GM21423 (cell line): ENCODE measurements at regions not wholly inside any gene's neighbourhood (a gene's known extent, or its start where the extent isn't known, plus 50 kb on each side); places are given as distances from the start of the nearest gene placed in this dataset.
A peak's percentile ranks its signal among the peaks of the same experiment; 100 is the strongest.

Source experiments
- ATAC-seq: cut with Tn5 transposase; IDR thresholded peaks from one replicate; pipeline ENCODE4 v1.9.1; 2021; ENCODE audit warnings: mild to moderate bottlenecking, moderate library complexity; ENCODE audit not compliant: unreplicated experiment

DNA sequence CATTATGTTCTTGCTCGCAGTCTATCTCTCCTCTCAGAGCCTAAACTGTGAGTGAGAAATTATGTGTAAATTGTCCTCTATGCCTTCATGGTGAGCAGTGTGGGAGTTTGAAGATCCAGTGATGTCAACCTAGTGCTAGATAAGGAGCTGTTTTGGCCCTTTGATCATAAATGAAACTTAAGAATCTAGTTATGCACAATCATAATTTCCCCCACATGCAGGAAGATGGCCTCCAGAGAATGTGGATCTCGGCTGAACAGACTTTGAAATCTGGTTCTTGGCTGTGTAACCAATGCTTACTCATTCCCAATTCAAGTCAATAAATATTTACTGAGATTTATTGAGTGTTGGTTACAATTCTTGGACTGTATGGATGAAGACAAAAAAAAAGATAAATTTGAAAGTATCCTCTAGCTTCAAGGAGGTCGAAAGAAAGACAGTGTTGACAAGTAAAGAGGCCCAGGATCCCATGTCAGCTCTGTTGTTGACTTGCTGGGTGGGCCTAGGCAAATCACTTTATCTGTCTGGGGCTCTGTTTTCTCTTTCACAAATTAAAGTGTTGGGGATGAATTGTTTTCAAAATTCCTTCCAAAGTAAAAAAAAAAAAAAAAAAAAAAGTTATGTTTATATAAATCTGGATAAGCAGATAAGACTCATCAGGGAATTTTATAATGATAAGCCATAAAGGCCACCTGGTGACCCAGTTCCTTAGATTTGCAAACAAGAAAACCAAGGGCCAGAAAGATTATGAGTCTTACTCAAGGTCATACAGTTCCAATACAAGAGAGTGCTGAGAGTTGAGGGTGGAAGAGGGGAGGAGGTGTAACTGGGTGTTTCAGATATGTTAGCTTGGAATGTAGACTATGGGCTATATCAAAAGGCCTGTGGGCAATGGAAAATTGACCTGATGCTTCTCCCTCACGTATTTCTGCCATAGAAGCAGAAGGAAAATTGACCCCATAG is 969.9 kb downstream of the KCNMA1 start:
- no peak for ATAC-seq

- ATAC-seq: no peak
Observed at GRCh38 chr10:76666891-76667290, 970.7 kb downstream of the KCNMA1 start.

GRCh38 chr10:76665029-76665428 is 972.6 kb downstream of the KCNMA1 start:
- ATAC-seq: no peak

GRCh38 chr10:76657337-76658012 is 980.1 kb downstream of the KCNMA1 start:
- ATAC-seq: no peak

- no peak for ATAC-seq
Observed at GRCh38 chr10:76651154-76651553, 986.5 kb downstream of the KCNMA1 start.

- ATAC-seq: no peak
Observed at GRCh38 chr10:76649723-76650127, 987.9 kb downstream of the KCNMA1 start.

DNA sequence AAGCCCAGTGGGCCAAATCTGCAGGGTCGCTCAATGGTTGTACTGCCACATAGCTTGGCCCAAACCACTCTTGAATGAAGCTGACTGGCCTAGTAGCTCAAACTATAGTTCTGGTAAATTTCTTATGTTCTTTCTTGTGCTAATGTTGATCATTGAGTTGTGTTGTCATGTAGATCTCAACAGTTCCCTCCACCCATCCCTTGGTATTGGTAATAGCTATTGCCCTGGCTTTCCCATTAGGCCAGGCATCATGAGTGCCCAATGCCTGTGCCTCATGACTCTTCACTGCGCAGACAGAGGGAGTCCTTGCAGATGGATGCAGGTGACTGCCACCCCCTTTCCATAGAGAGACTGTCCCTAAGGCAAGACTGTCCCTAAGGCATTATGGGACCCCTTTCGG is 988.4 kb downstream of the KCNMA1 start:
- no peak for ATAC-seq

DNA sequence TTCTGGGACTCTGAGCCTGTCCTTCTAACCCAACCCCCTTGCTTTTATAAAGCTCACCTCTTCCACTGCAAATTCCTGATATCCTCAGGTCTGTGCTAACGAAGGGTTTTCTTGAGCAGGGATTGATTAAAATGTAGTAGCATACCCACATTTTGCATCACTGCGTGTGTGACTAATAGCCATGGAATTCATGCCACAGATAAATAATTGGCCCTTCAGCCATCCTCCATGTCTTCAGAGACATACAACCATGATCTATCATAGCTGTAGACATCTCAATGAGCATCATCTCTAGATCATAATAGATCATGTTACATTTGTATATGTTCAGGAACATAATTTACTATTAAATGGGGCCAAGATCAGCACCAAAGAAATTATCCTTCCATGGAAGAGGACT is 990.3 kb downstream of the KCNMA1 start:
- no peak for ATAC-seq

DNA sequence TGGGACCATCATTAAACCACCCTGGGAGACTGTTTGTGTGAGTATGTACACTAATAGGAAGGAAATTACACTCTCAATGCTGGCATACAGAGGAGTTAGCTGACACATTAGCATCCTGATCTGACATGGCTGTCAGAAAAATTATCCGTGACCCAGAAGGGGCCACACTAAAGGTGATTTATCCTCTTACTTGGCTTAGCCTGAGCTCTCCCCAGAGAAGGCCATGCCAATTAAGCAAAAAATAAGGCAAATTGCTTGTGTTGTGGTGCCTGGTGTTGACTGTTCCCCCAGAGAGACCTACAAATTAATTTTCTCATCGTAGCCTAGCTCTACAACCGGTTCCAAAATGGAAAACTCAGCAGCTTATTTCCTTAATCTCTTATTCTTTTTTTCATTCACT is 992.3 kb downstream of the KCNMA1 start:
- no peak for ATAC-seq

- ATAC-seq: no peak
Observed at GRCh38 chr10:76644476-76644875, 993.1 kb downstream of the KCNMA1 start.

DNA sequence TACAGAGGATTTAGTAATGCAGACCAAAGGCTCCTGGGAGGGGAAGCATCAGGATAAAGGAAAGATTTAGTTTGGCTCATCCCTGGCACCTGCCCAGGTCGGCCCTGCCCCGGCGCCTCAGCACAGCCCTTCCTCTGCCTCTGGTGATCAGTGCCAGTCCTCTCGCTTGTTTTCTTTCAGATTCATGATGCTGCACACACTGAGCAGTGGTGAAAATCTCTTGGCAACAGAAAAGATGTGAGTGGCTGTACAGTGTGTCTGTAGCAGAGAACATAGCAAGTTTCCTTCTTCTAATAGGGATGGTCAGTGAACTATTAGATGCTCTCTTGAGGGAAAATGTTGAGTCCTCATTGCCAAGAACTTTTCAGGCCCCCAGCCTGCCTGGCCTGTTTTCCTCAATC is 994.1 kb downstream of the KCNMA1 start:
- ATAC-seq: no peak

- no peak for ATAC-seq
Observed at GRCh38 chr10:76642358-76642757, 995.2 kb downstream of the KCNMA1 start.

DNA sequence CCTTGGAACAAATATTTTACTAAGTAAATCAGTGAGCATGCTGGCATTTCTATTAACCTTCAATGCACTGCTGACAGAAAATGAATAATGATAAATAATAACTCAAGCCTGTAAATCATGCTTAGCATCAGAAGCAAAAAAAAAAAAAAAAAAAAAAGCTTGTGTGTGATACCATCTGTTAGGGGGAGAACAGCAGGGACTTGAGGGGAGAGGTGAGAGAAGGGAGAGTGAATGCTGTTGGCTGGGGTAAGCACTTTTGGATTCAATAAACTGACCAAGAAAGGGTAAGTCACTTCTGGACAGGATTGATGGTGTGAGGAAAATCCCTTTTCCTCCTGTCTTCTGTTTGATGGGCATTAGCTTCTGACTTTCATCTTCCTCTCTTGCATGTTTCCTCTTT is 996.4 kb downstream of the KCNMA1 start:
- ATAC-seq: no peak

DNA sequence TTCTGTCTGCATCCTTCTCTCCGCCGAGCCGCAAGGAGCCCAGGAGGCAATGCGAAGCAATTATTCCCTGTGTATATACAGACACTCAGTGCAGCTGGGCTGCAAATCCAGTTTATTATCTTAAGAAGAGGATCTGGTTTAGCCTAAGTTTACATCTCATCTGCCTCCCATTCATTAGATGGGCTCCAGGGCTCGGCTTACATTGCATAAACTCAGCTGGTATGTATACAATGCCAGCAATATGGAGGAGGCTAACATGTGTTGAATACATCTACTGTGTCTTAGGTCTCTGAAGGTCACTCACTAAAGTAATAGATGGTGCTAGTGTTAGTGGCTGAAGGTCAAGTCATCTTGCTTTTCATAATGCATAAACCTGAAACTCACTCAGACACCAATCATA is 996.8 kb downstream of the KCNMA1 start:
- no peak for ATAC-seq

- ATAC-seq: no peak
Observed at GRCh38 chr10:76632767-76633051, 1004.9 kb downstream of the KCNMA1 start.

DNA sequence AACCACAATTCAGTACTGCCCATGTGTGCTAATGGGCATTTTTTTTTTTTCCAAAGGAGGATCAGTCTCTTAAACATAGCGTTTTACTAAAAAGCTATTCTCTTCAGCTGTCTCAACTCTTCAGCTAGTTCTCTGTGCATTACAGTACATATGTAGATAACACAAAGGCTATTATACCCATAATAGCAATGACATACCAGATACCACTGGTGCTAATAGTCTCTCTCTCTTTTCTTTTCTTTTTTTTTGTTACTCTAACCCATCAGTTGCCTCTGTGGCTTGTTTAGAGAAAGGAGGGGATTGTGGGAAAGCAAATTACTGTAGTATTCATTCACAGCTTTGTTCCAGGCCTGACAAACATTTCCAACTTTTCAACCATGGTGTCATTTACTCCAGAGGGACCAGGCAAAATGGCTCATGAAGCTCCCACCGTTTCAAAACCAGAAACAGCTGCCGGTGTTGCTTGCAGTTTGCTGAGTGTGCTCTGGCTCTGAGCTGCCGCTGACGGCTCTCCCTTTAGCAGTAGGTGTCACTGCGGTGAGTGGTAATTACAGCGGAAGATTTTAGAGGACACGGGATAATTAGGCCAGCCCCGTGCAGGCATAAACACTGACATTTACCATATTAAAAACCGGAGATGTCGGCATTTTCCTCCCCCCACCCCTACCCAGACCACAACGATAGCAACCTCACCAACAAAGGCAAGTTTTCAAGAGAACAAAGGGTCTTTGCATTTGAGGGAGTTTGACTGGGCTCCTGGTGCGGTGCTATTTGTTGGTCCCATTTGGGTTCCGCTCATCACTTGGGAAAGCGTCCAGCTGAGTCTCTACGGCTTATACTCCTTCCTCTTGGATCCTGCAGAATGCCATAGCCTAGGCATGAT is 1005.5 kb downstream of the KCNMA1 start:
- ATAC-seq: no peak

- ATAC-seq: no peak
Observed at GRCh38 chr10:76631036-76631670, 1006.5 kb downstream of the KCNMA1 start.

DNA sequence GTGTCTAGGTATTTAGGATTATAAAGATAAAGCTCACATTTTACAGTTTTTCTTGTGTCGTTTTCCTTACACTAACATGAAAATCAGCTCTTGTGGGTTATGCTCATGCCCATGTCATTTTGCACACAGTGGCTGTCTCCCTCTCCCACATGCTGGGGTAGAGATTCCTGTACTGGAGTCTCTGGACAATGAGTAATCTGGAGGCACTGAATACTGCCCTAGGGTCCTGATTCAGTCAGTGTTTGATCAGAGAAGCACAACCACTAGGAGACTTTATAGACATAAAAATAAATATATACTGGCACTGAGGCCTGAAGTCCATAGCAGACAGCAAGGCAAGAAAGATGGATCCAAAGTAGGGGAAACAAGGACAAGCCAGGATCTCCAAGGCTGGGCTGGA is 1008.8 kb downstream of the KCNMA1 start:
- no peak for ATAC-seq

- ATAC-seq: no peak
Observed at GRCh38 chr10:76626386-76626785, 1011.2 kb downstream of the KCNMA1 start.

GRCh38 chr10:76624470-76624869 is 1013.1 kb downstream of the KCNMA1 start:
- ATAC-seq: peak; percentile 55
